Mammary epithelial cell (primary cell): ENCODE measurements at regions not wholly inside any gene's neighbourhood (a gene's known extent, or its start where the extent isn't known, plus 50 kb on each side); places are given as distances from the start of the nearest gene placed in this dataset.

Experiments
- CTCF ChIP-seq, 2 donors: IDR thresholded peaks in 1 of 2; conservative IDR thresholded peaks in 1 of 2; 2 replicates each; pipeline ENCODE4 v1.5.1; 2011 to 2012; ENCODE audit warnings: inconsistent platforms in 2 of 2, low read length in 2 of 2, mild to moderate bottlenecking in 2 of 2, control low read depth in 1 of 2, low read depth in 1 of 2; ENCODE audit not compliant: insufficient read depth in 1 of 2; ENCODE audit errors: extremely low read depth in 1 of 2
- EZH2 ChIP-seq: IDR thresholded peaks from 2 replicates; pipeline ENCODE4 v1.6.1; 2012; ENCODE audit warnings: low read length, inconsistent platforms, borderline replicate concordance

GRCh38 chr5:44997506-44997905, 188.8 kb downstream of the MRPS30 start:
- no peak for TF ChIP-seq CTCF (conservative IDR thresholded peaks at IDR 0.05 in 1 of 2, IDR thresholded peaks at IDR 0.05 in 1 of 2; ENCODE audit: extremely low read depth in 1 of 2, insufficient read depth in 1 of 2, low read depth in 1 of 2, low read length in 2 of 2)
- TF ChIP-seq EZH2 = no peak
